K562 (cell line): ENCODE measurements at regions not wholly inside any gene's neighbourhood (a gene's known extent, or its start where the extent isn't known, plus 50 kb on each side); places are given as distances from the start of the nearest gene placed in this dataset.

Experiments
- POLR3G ChIP-seq: IDR thresholded peaks from 2 replicates; pipeline ENCODE4 v1.6.1; 2011; ENCODE audit not compliant: insufficient read length, insufficient replicate concordance; ENCODE audit errors: extremely low read depth
- ZFPM2 ChIP-seq: fragments of 250-450 bp; sonication (Bioruptor Pico); IDR thresholded peaks from 2 replicates; pipeline ENCODE4 v1.5.1; 2022; ENCODE audit warnings: mild to moderate bottlenecking
- ZNF431 ChIP-seq: sonication (generic); formaldehyde crosslinking; IDR thresholded peaks from 2 replicates; pipeline ENCODE4 v1.8.0; 2022; ENCODE audit warnings: mild to moderate bottlenecking, missing genetic modification reagents
- ZNF551 ChIP-seq: fragments of 250-450 bp; sonication (Bioruptor Pico); IDR thresholded peaks from 2 replicates; pipeline ENCODE4 v1.5.0; 2021; ENCODE audit warnings: mild to moderate bottlenecking, moderate library complexity
- ZSCAN32 ChIP-seq: fragments of 450-650 bp; formaldehyde crosslinking; IDR thresholded peaks from 2 replicates; pipeline ENCODE4 v1.4.0; 2020; ENCODE audit warnings: mild to moderate bottlenecking, moderate library complexity
- TF ChIP-seq, protein P1 (sequence below): fragments of 250-450 bp; sonication (Bioruptor Pico); IDR thresholded peaks from 2 replicates; pipeline ENCODE4 v1.8.0; 2021; ENCODE audit warnings: moderate library complexity, mild to moderate bottlenecking, inconsistent platforms
- TF ChIP-seq, protein P2 (sequence below): fragments of 250-450 bp; sonication (Bioruptor Pico); IDR thresholded peaks from 2 replicates; pipeline ENCODE4 v1.8.0; 2022; ENCODE audit warnings: moderate library complexity, mild to moderate bottlenecking, inconsistent platforms
- TF ChIP-seq, protein P3 (sequence below): sonication (generic); formaldehyde crosslinking; IDR thresholded peaks from 2 replicates; pipeline ENCODE4 v1.8.1; 2023; ENCODE audit warnings: mild to moderate bottlenecking, missing genetic modification reagents

DNA sequence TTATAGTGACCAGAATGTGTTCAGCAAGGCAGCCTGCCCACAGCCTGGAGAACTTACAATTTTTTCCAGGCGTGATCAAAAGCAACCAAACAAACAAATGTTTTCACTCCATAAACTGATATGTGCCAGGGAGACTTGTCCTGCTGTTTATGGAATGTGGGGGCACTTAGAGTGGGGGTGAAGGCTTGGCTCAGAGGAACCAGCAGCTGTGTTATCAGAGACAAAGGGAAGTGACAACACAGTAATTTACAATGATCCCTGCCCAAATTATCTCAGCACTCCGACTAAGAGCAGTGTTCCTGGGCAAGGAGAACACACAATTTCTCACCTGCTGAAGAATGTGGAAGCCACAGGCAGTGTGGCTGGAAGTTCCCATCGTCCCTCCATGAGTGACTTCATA is 429.1 kb upstream of the IRX4 start (continued):
- TF ChIP-seq, protein P1, sequence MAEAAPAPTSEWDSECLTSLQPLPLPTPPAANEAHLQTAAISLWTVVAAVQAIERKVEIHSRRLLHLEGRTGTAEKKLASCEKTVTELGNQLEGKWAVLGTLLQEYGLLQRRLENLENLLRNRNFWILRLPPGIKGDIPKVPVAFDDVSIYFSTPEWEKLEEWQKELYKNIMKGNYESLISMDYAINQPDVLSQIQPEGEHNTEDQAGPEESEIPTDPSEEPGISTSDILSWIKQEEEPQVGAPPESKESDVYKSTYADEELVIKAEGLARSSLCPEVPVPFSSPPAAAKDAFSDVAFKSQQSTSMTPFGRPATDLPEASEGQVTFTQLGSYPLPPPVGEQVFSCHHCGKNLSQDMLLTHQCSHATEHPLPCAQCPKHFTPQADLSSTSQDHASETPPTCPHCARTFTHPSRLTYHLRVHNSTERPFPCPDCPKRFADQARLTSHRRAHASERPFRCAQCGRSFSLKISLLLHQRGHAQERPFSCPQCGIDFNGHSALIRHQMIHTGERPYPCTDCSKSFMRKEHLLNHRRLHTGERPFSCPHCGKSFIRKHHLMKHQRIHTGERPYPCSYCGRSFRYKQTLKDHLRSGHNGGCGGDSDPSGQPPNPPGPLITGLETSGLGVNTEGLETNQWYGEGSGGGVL (CRISPR knock-in tag), result no peak
- no peak for TF ChIP-seq ZNF431 (CRISPR knock-in tag)
- TF ChIP-seq, protein P2, sequence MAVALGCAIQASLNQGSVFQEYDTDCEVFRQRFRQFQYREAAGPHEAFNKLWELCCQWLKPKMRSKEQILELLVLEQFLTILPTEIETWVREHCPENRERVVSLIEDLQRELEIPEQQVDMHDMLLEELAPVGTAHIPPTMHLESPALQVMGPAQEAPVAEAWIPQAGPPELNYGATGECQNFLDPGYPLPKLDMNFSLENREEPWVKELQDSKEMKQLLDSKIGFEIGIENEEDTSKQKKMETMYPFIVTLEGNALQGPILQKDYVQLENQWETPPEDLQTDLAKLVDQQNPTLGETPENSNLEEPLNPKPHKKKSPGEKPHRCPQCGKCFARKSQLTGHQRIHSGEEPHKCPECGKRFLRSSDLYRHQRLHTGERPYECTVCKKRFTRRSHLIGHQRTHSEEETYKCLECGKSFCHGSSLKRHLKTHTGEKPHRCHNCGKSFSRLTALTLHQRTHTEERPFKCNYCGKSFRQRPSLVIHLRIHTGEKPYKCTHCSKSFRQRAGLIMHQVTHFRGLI (CRISPR knock-in tag), result no peak
- TF ChIP-seq ZNF551, result no peak
- TF ChIP-seq ZFPM2, result no peak
- TF ChIP-seq, protein P3, sequence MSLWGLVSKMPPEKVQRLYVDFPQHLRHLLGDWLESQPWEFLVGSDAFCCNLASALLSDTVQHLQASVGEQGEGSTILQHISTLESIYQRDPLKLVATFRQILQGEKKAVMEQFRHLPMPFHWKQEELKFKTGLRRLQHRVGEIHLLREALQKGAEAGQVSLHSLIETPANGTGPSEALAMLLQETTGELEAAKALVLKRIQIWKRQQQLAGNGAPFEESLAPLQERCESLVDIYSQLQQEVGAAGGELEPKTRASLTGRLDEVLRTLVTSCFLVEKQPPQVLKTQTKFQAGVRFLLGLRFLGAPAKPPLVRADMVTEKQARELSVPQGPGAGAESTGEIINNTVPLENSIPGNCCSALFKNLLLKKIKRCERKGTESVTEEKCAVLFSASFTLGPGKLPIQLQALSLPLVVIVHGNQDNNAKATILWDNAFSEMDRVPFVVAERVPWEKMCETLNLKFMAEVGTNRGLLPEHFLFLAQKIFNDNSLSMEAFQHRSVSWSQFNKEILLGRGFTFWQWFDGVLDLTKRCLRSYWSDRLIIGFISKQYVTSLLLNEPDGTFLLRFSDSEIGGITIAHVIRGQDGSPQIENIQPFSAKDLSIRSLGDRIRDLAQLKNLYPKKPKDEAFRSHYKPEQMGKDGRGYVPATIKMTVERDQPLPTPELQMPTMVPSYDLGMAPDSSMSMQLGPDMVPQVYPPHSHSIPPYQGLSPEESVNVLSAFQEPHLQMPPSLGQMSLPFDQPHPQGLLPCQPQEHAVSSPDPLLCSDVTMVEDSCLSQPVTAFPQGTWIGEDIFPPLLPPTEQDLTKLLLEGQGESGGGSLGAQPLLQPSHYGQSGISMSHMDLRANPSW, result no peak
- TF ChIP-seq ZSCAN32 (CRISPR knock-in tag), result no peak
- TF ChIP-seq POLR3G, result no peak
- TF ChIP-seq, all 486 proteins: peak for 0
